ENCODE measurements at regions not wholly inside any gene's neighbourhood (a gene's known extent, or its start where the extent isn't known, plus 50 kb on each side); places are given as distances from the start of the nearest gene placed in this dataset.
A peak's percentile ranks its signal among the peaks of the same experiment; 100 is the strongest.

DNA sequence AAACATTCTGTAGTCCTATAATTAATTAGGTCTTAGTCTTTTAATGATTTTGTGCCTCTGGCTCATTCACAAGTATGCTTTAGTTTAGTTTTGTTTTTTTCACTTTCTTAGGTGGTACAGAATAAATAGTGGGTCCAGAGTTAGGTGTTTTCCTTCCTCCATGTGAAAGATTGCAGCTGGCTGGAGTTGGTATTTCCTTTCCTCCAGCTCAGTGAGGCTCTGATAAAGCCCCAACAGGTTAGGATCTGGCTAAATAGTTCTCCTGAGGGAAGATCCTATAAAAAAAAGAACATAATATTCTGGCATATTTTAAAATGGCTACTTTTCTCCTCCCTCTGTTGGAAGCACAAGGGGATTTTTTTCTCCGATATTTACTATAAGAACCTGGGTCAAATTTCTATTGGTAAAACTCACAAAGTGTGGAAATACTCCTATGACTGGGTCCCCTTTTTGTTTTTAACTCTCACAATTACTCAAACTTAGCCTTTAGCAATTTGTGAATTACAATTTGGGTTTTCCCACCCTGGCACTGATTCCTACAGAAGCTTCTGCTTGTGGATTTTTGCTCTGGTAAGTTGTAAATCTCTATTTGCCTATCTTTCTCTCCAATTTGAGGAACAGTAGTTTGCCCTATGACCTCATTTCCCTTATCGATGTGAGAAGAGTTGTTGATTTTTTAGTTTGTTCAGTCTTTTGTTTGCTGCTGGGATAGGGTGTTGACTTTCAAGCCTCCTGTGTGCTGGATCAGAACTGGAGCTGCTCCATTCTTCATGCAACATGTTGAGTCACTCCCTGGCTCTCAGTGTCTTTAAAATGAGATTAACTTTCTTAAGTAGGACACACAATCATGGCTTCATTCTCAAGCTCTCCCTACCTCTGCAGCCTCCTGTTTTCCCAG is 500.9 kb downstream of the RNF144A start:
- Mint-ChIP-seq H3K4me3 (no peak overlapping the region), H3K36me3 (peaks cover 0 to 15% (median 12%) of the 10 kb centered on the region in 3 donors), H3K27me3 (peaks cover 0 to 10% (median 3%) of the 10 kb centered on the region in 5 donors), H3K9me3 (peaks cover 0 to 18% (median 6%) of the 10 kb centered on the region in 9 donors), H3K4me1 (peaks cover 0 to 7% (median 2%) of the 10 kb centered on the region in 4 donors), H3K27ac (no peak overlapping the region)
- POLR2A ChIA-PET = interaction anchor here (0.5 kb wide), 1 partner anchor 285 kb away, joined by 4 read pairs; no protein-coding TSS in a partner anchor
- ATAC-seq = no peak
- DNase-seq = no peak

DNA sequence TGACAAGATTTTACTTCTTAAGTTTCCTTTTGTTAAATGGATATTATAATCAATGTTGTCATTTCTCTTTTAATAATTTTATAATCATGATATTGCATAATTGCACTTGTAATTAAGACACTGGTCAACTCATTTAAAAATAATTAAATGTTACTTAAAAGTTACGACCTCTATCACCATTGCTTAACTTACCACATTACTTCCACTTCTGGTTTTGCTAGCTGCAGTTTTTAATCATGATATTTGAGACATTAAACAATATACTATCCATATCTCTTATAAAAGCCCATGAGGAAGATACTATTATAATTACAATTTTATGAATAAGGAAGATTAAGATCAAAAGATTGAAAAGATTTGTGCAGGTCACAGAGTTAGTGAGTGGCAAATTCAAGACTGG is 502.0 kb downstream of the RNF144A start:
- POLR2A ChIA-PET = interaction anchor here (0.6 kb wide), 1 partner anchor 1263 kb away, joined by 3 read pairs; the partner anchor contains the start of gene ID2
- ATAC-seq = no peak
- Mint-ChIP-seq H3K27ac (no peak overlapping the region), H3K9me3 (peaks cover 0 to 18% (median 6%) of the 10 kb centered on the region in 9 donors), H3K4me1 (peaks cover 0 to 7% (median 2%) of the 10 kb centered on the region in 4 donors), H3K36me3 (peaks cover 0 to 15% (median 12%) of the 10 kb centered on the region in 3 donors), H3K4me3 (no peak overlapping the region), H3K27me3 (peaks cover 0 to 10% (median 3%) of the 10 kb centered on the region in 5 donors)
- DNase-seq = no peak

DNA sequence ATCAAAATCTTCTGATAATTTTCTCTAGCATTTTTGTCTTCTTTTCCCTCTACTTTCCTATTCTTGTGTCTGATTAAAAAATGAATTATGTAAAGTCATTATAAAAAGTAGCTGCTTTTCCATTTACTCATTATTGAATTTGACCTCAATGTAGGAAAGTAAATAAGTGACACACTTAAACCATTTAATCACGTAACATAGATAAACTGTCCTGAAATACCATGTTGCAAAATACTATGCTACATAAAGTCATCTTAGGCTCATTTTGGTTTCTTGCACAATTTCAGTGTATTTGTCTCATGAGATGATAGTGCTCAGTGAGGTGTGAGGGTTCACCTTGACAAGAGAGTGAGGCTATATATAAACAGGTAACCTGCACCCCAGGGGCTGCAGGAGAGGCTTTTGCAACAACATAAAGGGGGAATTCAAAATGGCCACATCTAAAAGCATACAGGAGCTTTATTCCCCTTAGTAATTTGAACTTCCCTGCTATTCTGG is 502.7 kb downstream of the RNF144A start:
- Mint-ChIP-seq H3K4me1 (peaks cover 0 to 7% (median 2%) of the 10 kb centered on the region in 4 donors), H3K27me3 (peaks cover 0 to 10% (median 3%) of the 10 kb centered on the region in 5 donors), H3K36me3 (peaks cover 0 to 15% (median 12%) of the 10 kb centered on the region in 3 donors), H3K27ac (no peak overlapping the region), H3K9me3 (peaks cover 0 to 18% (median 6%) of the 10 kb centered on the region in 9 donors), H3K4me3 (no peak overlapping the region)
- no peak for DNase-seq
- no peak for ATAC-seq
- POLR2A ChIA-PET = no interaction called here

DNA sequence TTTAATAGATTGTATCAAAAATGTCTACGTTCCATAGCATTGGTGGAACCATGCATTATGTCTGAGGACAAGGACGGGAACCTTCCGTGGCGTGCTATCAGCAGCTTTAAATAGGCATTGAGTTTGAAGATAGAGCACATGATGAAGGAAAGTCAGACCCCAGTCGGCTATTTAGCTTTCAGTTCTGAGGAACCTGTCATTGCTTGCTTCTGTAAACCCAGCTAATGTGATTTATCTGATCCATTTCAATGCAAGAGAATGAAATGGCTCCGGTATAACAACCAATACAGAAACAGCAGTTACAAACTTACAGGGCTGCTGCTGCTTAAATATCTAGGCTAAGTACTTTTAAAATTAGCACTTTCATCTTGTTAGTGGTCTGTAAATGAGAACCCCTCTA is 503.3 kb downstream of the RNF144A start:
- Mint-ChIP-seq H3K36me3 (peaks cover 0 to 15% (median 12%) of the 10 kb centered on the region in 3 donors), H3K4me1 (peaks cover 0 to 7% (median 2%) of the 10 kb centered on the region in 4 donors), H3K27ac (no peak overlapping the region), H3K4me3 (no peak overlapping the region), H3K27me3 (peaks cover 0 to 10% (median 3%) of the 10 kb centered on the region in 5 donors), H3K9me3 (peaks cover 0 to 18% (median 6%) of the 10 kb centered on the region in 9 donors)
- ATAC-seq = no peak
- POLR2A ChIA-PET = no interaction called here
- no peak for DNase-seq

DNA sequence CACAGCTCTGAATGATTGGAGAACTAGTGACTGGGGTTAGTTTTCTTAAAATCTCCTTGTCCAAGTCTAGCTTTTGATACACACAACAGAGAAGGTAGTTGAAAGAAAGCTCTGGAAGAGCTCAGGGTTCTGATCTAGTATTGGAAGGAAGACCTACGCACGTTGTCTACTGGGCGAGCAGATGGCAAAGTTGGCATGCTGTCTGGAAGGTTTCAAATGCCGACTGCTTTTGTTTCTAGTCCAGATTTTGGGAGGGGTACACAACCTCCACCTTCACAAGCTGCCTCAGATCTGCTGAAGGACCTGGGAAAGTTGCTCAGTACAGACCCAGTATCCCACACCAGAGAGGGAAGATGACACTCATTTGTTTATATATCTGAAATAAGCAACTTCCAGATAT is 507.3 kb downstream of the RNF144A start:
- no peak for ATAC-seq
- Mint-ChIP-seq H3K36me3 (no peaks in the 10 kb centered on the region), H3K27me3 (peaks cover 0 to 11% (median 0%) of the 10 kb centered on the region in 5 donors), H3K9me3 (no peaks in the 10 kb centered on the region), H3K4me3 (no peak overlapping the region), H3K27ac (no peak overlapping the region), H3K4me1 (peaks cover 21 to 30% (median 24%) of the 10 kb centered on the region in 4 donors)
- POLR2A ChIA-PET = no interaction called here
- no peak for DNase-seq

DNA sequence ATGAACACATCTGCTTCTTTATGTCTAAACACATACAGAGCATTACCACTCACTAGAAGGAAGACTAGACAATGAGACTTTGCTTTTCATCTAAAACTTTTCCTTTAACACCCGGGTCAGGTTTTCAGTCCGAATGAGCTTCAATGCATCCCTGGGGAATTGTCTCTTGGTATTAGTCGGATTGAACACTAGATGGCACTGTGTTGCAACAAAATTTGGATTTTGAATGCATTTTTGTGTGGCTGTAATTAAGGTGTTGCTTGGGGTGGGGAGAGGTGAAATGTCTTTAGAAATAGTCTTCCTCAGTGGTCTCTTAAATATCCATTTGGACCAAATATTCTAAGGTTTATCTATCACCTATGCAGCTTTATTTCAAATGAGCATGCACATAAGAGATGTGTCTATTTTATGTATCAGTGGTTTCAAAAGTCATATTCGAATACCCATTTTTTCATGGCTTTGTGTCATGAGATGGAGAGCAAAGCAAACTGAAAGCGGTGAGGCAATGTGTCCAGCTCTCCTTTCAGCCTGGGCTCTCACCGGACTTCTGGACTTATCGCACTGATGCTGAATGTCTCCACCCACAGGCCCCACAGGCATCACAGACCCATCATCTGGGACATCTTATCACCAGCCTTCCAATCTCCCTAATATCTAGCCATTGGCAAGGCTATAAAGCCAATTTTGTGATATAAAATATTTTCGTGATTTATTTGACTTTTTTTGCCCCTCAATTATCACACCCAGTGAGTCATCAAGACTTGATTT is 510.3 kb downstream of the RNF144A start:
- Mint-ChIP-seq H3K4me3 (peak overlapping the region in 7 of 10 donors; percentile 2 to 48 (median 26)), H3K9me3 (peaks cover 0 to 4% (median 1%) of the 10 kb centered on the region in 9 donors)

DNA sequence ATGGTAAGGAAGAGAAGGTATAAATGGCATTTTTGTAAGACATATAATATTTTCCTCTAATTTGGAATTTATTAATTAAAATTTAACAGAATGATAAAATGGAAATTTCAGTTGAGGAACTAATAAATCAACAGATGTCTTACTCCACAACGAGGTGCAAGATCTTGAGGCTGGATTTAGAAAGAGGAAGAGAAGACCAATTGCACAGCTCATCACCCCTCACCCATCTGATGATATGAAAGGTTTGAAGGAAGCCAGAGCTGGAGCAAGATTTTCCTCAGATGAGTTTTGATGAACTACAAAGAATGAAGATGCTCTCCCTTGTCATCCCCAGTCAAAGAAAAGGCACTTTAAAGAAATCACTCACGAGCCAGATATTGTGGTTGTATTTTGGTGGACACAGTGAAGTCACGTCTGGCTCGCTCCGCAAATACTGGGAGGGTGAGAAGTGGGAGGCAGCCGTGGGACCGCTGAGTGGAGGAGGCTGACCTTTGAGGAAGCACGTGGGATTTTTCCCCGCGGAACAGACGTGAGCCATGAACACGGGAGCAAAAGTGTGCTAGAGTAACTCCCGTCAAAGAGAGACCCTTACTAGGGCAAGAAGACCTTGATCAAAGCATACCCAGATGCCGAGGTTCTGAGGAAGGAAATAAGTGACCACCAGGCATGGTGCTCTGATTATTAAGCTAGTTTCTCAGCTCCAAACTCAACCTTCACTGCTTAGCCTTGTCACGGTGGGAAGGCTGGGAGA is 511.4 kb downstream of the RNF144A start:
- Mint-ChIP-seq H3K4me3 (peak overlapping the region in 9 of 10 donors; percentile 11 to 46 (median 27)), H3K36me3 (peaks cover 0 to 12% (median 7%) of the 10 kb centered on the region in 3 donors), H3K27me3 (peaks cover 0 to 3% (median 0%) of the 10 kb centered on the region in 5 donors), H3K9me3 (peaks cover 0 to 9% (median 4%) of the 10 kb centered on the region in 9 donors), H3K4me1 (peaks cover 32 to 48% (median 46%) of the 10 kb centered on the region in 4 donors), H3K27ac (peak overlapping the region; percentile 81 to 99 (median 96))
- DNase-seq (no peak), ATAC-seq (no peak)
- POLR2A ChIA-PET = interaction anchor here (0.9 to 5.0 kb wide), 15 partner anchors 15 to 1256 kb away, joined by 3 to 55 read pairs (median 5); partner anchors contain the start of gene ID2

More for the DNA sequence above, 510.3 kb downstream of the RNF144A start:
- Mint-ChIP-seq H3K27me3 (peaks cover 0 to 3% (median 0%) of the 10 kb centered on the region in 5 donors), H3K36me3 (peaks cover 0 to 3% (median 1%) of the 10 kb centered on the region in 3 donors), H3K27ac (peak overlapping the region; percentile 47 to 99 (median 80)), H3K4me1 (peaks cover 34 to 46% (median 46%) of the 10 kb centered on the region in 4 donors)
- POLR2A ChIA-PET = interaction anchor here (0.6 to 5.0 kb wide), 14 partner anchors 18 to 1257 kb away, joined by 3 to 55 read pairs (median 4); partner anchors contain the start of gene ID2
- peak in 6 of 10 donors; percentile 19 to 77 (median 62) for DNase-seq
- ATAC-seq = peak; percentile 10 to 35

DNA sequence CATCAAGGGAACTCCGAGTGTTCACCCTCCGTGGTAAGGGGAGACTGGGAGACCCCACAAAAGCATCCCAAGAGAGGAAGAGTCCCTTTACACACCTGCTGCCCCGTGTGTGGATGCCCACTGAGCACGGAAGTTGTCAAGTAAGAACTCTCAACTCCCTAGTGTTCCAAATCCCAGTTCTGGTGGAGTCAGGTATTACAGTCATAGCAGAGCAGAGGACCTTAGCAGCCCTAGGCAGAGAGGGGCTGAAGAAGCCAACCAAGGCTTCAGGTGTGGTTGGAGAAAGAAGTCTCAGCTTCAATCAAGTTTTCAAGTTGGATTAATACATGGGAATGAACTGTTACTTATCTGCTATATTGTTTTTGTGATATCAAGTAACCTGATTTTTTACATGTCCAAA is 512.5 kb downstream of the RNF144A start:
- peak overlapping the region; percentile 1 to 97 (median 87) for H3K4me3 Mint-ChIP-seq
- POLR2A ChIA-PET = interaction anchor here (1.0 to 5.0 kb wide), 9 partner anchors 13 to 1255 kb away, joined by 3 to 55 read pairs (median 18); partner anchors contain the start of gene ID2
- H3K4me1 Mint-ChIP-seq = peaks cover 34 to 53% (median 48%) of the 10 kb centered on the region in 4 donors
- no peak for DNase-seq
- peaks cover 0 to 19% (median 10%) of the 10 kb centered on the region in 9 donors for H3K9me3 Mint-ChIP-seq
- peaks cover 0 to 3% (median 0%) of the 10 kb centered on the region in 5 donors for H3K27me3 Mint-ChIP-seq
- H3K36me3 Mint-ChIP-seq = peaks cover 0 to 21% (median 16%) of the 10 kb centered on the region in 3 donors
- no peak for ATAC-seq
- H3K27ac Mint-ChIP-seq = peak overlapping the region; percentile 95 to 99 (median 96)

DNA sequence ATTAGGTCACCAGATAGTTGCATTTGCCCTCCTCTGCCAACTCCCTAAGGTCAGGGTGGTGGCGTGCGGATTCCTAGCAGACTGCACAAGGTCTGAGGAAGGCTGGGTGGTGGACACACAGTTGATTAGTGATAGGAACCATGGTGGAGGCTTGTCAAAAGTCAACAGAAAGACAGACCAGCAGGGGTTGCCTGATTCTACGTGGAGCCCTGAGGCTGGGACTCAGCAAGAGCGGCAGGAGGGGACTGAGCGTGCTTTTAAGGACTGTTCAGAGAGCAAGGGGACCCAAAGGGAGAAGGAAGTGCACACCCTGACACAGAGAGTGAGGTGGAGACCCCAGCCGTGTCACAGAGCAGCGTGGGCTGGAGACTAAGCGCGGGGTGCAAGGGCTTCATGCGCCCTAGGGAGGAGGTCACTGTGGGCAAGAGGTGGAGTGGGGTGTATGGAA is 513.2 kb downstream of the RNF144A start:
- H3K4me3 Mint-ChIP-seq = peak overlapping the region; percentile 72 to 97 (median 87)
- peak overlapping the region; percentile 95 to 99 (median 96) for H3K27ac Mint-ChIP-seq
- POLR2A ChIA-PET = interaction anchor here (0.8 to 5.0 kb wide), 14 partner anchors 12 to 1254 kb away, joined by 3 to 38 read pairs (median 7); partner anchors contain the start of gene ID2
- H3K27me3 Mint-ChIP-seq = peaks cover 0 to 3% (median 0%) of the 10 kb centered on the region in 5 donors
- DNase-seq (peak in 6 of 10 donors; percentile 20 to 72 (median 50)), ATAC-seq (peak; percentile 65 to 78)
- peaks cover 34 to 57% (median 50%) of the 10 kb centered on the region in 4 donors for H3K4me1 Mint-ChIP-seq
- peaks cover 0 to 21% (median 16%) of the 10 kb centered on the region in 3 donors for H3K36me3 Mint-ChIP-seq
- peaks cover 0 to 19% (median 12%) of the 10 kb centered on the region in 9 donors for H3K9me3 Mint-ChIP-seq

DNA sequence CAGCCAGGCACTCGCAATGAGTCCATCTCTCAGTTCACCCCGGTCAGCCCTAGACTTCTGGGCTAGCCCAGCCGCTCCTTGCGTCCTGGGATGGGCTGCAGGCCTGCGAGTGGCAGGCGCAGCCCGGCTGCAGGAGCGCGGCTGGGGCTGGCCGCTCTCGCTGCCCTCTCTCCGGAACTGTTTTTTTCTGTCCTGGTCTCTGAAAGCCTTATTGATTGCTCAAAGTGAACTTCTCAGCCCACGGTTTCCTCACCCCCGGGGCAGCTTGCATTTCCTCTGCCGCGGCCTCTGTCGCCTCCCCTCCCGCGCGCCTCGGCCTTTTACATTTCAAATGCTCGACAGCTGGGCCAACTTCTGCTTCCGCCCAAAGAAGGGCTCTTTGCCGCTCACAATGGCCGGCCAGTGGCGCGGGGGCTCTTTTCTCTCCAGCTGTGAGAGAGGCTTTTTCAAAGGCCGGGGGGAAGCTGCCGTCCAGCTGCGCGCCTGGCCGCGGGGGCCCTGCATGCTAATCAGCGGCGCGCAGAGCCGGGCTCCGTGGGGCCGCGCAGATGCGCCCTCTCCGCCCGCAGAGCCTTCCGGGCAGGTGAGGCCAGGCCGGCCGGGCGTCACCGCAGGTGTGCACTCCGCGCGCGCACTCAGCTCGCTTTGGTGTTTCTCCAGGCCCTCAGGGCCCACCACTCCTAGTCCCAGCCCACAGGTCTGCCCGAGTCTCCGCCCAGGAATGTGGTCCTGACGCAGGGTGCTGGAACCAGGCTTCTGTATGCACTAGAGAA is 513.8 kb downstream of the RNF144A start:
- DNase-seq (peak in 7 of 10 donors; percentile 22 to 67 (median 46)), ATAC-seq (peak; percentile 44 to 49)
- peaks cover 0 to 21% (median 16%) of the 10 kb centered on the region in 3 donors for H3K36me3 Mint-ChIP-seq
- POLR2A ChIA-PET = interaction anchor here (0.8 to 3.2 kb wide), 17 partner anchors 12 to 1254 kb away, joined by 3 to 38 read pairs (median 5); partner anchors contain the start of gene ID2
- peaks cover 0 to 19% (median 12%) of the 10 kb centered on the region in 9 donors for H3K9me3 Mint-ChIP-seq
- peaks cover 0 to 3% (median 0%) of the 10 kb centered on the region in 5 donors for H3K27me3 Mint-ChIP-seq
- peaks cover 34 to 61% (median 54%) of the 10 kb centered on the region in 4 donors for H3K4me1 Mint-ChIP-seq
- H3K4me3 Mint-ChIP-seq = peak overlapping the region; percentile 72 to 97 (median 87)
- H3K27ac Mint-ChIP-seq = peak overlapping the region; percentile 87 to 99 (median 96)
